ENCODE measurements at regions not wholly inside any gene's neighbourhood (a gene's known extent, or its start where the extent isn't known, plus 50 kb on each side); places are given as distances from the start of the nearest gene placed in this dataset.

- Mint-ChIP-seq H3K27me3 (ENCODE audit: low read depth in 3 of 3) (no peaks in the 10 kb centered on the region), H3K36me3 (no peaks in the 10 kb centered on the region), H3K4me3 (no peak overlapping the region), H3K4me1 (no peaks in the 10 kb centered on the region), H3K9me3 (peaks cover 0 to 10% (median 4%) of the 10 kb centered on the region in 7 donors), H3K27ac (no peak overlapping the region)
- Histone ChIP-seq H3K9ac (ENCODE audit: insufficient read depth, low read length, poor library complexity, severe bottlenecking) (no peak overlapping the region), H3K4me3 (replicated peaks in 1 of 3; ENCODE audit: low read depth in 2 of 3, low read length in 3 of 3) (no peak overlapping the region), H3K27me3 (ENCODE audit: control insufficient read depth in 2 of 2, insufficient read depth in 2 of 2, low read length in 2 of 2) (no peaks in the 10 kb centered on the region), H3K79me2 (ENCODE audit: insufficient read depth, low read length) (no peaks in the 10 kb centered on the region), H3K27ac (ENCODE audit: low read depth in 1 of 2, low read length in 2 of 2) (no peak overlapping the region), H3K9me3 (replicated peaks in 1 of 2; ENCODE audit: control insufficient read depth in 1 of 2, insufficient read depth in 1 of 2, low read length in 2 of 2) (peaks cover 0 to 7% of the 10 kb centered on the region in 2 donors), H3K4me1 (ENCODE audit: control insufficient read depth in 1 of 2, insufficient read depth in 2 of 2, low read length in 2 of 2) (no peaks in the 10 kb centered on the region), H3K4me2 (replicated peaks; ENCODE audit: extremely low read depth, low read length, poor library complexity, severe bottlenecking) (no peak overlapping the region), H2AFZ (ENCODE audit: insufficient read depth, low read depth, low read length, poor library complexity, severe bottlenecking) (no peak overlapping the region), H3K36me3 (replicated peaks in 1 of 2; ENCODE audit: control insufficient read depth in 1 of 2, insufficient read depth in 2 of 2, low read length in 2 of 2) (no peaks in the 10 kb centered on the region), H4K20me1 (ENCODE audit: insufficient read depth, low read length) (no peaks in the 10 kb centered on the region)
- intact Hi-C loops (cut with micrococcal nuclease), result no loop called here
- no peak for TF ChIP-seq CTCF (IDR thresholded peaks at IDR 0.05)
- no CpG with 5 or more reads among the region's 5 CpGs for WGBS (ENCODE audit: insufficient coverage)
- DNase-seq, result no peak
These were observed 525.1 kb upstream of the CNTN5 start for GRCh38 chr11:98495601-98496000.

GRCh38 chr11:98507208-98507607, 513.5 kb upstream of the CNTN5 start:
- H3K27me3 ChIP-seq (ENCODE audit: control insufficient read depth in 2 of 2, insufficient read depth in 2 of 2, low read length in 2 of 2), result no peaks in the 10 kb centered on the region
- DNase-seq, result no peak
- H3K9me3 Mint-ChIP-seq, result peaks cover 3 to 9% (median 5%) of the 10 kb centered on the region in 7 donors
- intact Hi-C loops (cut with micrococcal nuclease), result no loop called here
- H3K4me3 ChIP-seq (replicated peaks in 1 of 3; ENCODE audit: low read depth in 2 of 3, low read length in 3 of 3), result no peak overlapping the region
- no peak overlapping the region for H2AFZ ChIP-seq (ENCODE audit: insufficient read depth, low read depth, low read length, poor library complexity, severe bottlenecking)
- no peak overlapping the region for H3K27ac ChIP-seq (ENCODE audit: low read depth in 1 of 2, low read length in 2 of 2)
- H3K4me1 Mint-ChIP-seq, result no peaks in the 10 kb centered on the region
- H3K9me3 ChIP-seq (replicated peaks in 1 of 2; ENCODE audit: control insufficient read depth in 1 of 2, insufficient read depth in 1 of 2, low read length in 2 of 2), result no peaks in the 10 kb centered on the region
- no peak for TF ChIP-seq CTCF (IDR thresholded peaks at IDR 0.05)
- H3K27ac Mint-ChIP-seq, result no peak overlapping the region
- H3K36me3 Mint-ChIP-seq, result no peaks in the 10 kb centered on the region
- H4K20me1 ChIP-seq (ENCODE audit: insufficient read depth, low read length), result no peaks in the 10 kb centered on the region
- no peaks in the 10 kb centered on the region for H3K36me3 ChIP-seq (replicated peaks in 1 of 2; ENCODE audit: control insufficient read depth in 1 of 2, insufficient read depth in 2 of 2, low read length in 2 of 2)
- H3K9ac ChIP-seq (ENCODE audit: insufficient read depth, low read length, poor library complexity, severe bottlenecking), result no peak overlapping the region
- H3K27me3 Mint-ChIP-seq (ENCODE audit: low read depth in 3 of 3), result peaks cover 0 to 1% (median 0%) of the 10 kb centered on the region in 3 donors
- H3K4me1 ChIP-seq (ENCODE audit: control insufficient read depth in 1 of 2, insufficient read depth in 2 of 2, low read length in 2 of 2), result no peaks in the 10 kb centered on the region
- no peak overlapping the region for H3K4me2 ChIP-seq (replicated peaks; ENCODE audit: extremely low read depth, low read length, poor library complexity, severe bottlenecking)
- H3K79me2 ChIP-seq (ENCODE audit: insufficient read depth, low read length), result no peaks in the 10 kb centered on the region
- H3K4me3 Mint-ChIP-seq, result no peak overlapping the region

Measured in CD14-positive monocyte (primary cell).